ENCODE measurements at regions not wholly inside any gene's neighbourhood (a gene's known extent, or its start where the extent isn't known, plus 50 kb on each side); places are given as distances from the start of the nearest gene placed in this dataset.
A peak's percentile ranks its signal among the peaks of the same experiment; 100 is the strongest.
"Not testable (repeated sequence)": the region's sequence is repeated elsewhere in the genome, so short reads cannot be mapped to it uniquely, and the experiment has no call there.

DNA sequence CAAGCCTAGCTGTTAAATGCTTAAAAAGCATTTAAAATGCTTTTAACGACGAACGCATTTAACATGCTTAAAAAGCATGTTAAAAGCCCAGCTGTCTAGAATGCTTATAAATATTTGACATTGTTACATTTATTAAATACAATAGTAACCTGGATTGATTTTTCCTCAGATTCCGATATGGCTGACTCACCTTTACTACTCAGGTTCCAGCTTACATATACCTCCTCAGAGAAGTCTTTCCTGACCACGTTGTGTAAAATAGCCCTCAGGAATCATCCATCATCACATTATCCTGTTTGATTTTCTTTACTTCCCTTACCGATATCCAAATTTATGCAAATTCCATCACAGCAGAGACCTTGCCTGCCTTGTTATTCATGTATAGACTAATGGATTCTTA, 51.4 kb downstream of the SLC41A2 start:
- Histone ChIP-seq H3K27me3 (no peaks in the 10 kb centered on the region), H3K27ac (no peak overlapping the region), H3K9me3 (no peaks in the 10 kb centered on the region), H3K4me3 (no peak overlapping the region), H3K36me3 (no peaks in the 10 kb centered on the region), H3K4me1 (peaks cover 22 to 26% (median 25%) of the 10 kb centered on the region in 3 donors)
- FAIRE-seq (no peak), DNase-seq (no peak), ATAC-seq (no peak)
- 86% methylated on average over 6 of the region's 6 CpGs for WGBS, 2 donors
- TF ChIP-seq CTCF (IDR thresholded peaks at IDR 0.05), result no peak
- intact Hi-C loops (cut with DNase I), result no loop called here

- peaks cover 34 to 37% (median 34%) of the 10 kb centered on the region in 3 donors for H3K4me1 ChIP-seq
- ATAC-seq, H3K9me3 ChIP-seq: not testable (repeated sequence)
Observed at GRCh38 chr12:104905446-104905845, 52.6 kb downstream of the SLC41A2 start.

GRCh38 chr12:104903648-104904423, 54.3 kb downstream of the SLC41A2 start:
- peak overlapping the region; percentile 14 to 76 (median 49) for H3K27ac ChIP-seq
- no peak for FAIRE-seq
- H3K4me1 ChIP-seq, result peaks cover 38 to 40% (median 39%) of the 10 kb centered on the region in 3 donors
- TF ChIP-seq CTCF (IDR thresholded peaks at IDR 0.05), result no peak
- no peaks in the 10 kb centered on the region for H3K36me3 ChIP-seq
- no peak for DNase-seq
- peak overlapping the region in 1 of 4 donors; percentile 4 for H3K4me3 ChIP-seq
- H3K27me3 ChIP-seq, result no peaks in the 10 kb centered on the region
- ATAC-seq, result peak; percentile 77 to 88 (median 84)
- 13 to 19% methylated on average over 5 of the region's 5 CpGs for WGBS, 2 donors
- no peaks in the 10 kb centered on the region for H3K9me3 ChIP-seq
- intact Hi-C loops (cut with DNase I), result no loop called here

More at GRCh38 chr12:104905446-104905845, 52.6 kb downstream of the SLC41A2 start:
- H3K27me3 ChIP-seq; FAIRE-seq; intact Hi-C loops (cut with DNase I); H3K36me3 ChIP-seq; DNase-seq; H3K4me3 ChIP-seq; H3K27ac ChIP-seq: not testable (repeated sequence)
- WGBS, 2 donors, result 97 to 98% methylated on average over 17 to 22 of the region's 24 CpGs

- no peaks in the 10 kb centered on the region for H3K36me3 ChIP-seq
- H3K27me3 ChIP-seq, result no peaks in the 10 kb centered on the region
- no peak overlapping the region for H3K4me3 ChIP-seq
- intact Hi-C loops (cut with DNase I), result no loop called here
- peak overlapping the region in 3 of 4 donors; percentile 0 to 76 (median 75) for H3K27ac ChIP-seq
- ATAC-seq (peak in 1 of 4 donors; percentile 6), FAIRE-seq (no peak), DNase-seq (no peak)
- no peaks in the 10 kb centered on the region for H3K9me3 ChIP-seq
- TF ChIP-seq CTCF (IDR thresholded peaks at IDR 0.05), result no peak
- peaks cover 38 to 40% (median 39%) of the 10 kb centered on the region in 3 donors for H3K4me1 ChIP-seq
Observed at GRCh38 chr12:104902125-104902524, 56.0 kb downstream of the SLC41A2 start.

GRCh38 chr12:104896710-104897109, 61.4 kb downstream of the SLC41A2 start:
- Histone ChIP-seq H3K9me3 (no peaks in the 10 kb centered on the region), H3K4me1 (peaks cover 13 to 35% (median 25%) of the 10 kb centered on the region in 3 donors), H3K4me3 (no peak overlapping the region), H3K27ac (peak overlapping the region in 3 of 4 donors; percentile 4 to 24 (median 15)), H3K36me3 (no peaks in the 10 kb centered on the region), H3K27me3 (no peaks in the 10 kb centered on the region)
- ATAC-seq (peak; percentile 72 to 80 (median 74)), FAIRE-seq (no peak), DNase-seq (peak in 1 of 6 donors; percentile 35)
- intact Hi-C loops (cut with DNase I), result loop anchor here in 1 of 3 donors (10.0 kb wide), 1 partner anchor 48 kb away; no protein-coding TSS in a partner anchor
- no peak for TF ChIP-seq CTCF (IDR thresholded peaks at IDR 0.05)
- 29 to 49% methylated on average over 4 of the region's 4 CpGs for WGBS, 2 donors

All from pancreas (tissue), 10 donors.